Endothelial cell of umbilical vein (primary cell): ENCODE measurements at regions not wholly inside any gene's neighbourhood (a gene's known extent, or its start where the extent isn't known, plus 50 kb on each side); places are given as distances from the start of the nearest gene placed in this dataset.

ENCODE experiments used
- BruUV-seq: library from RNA; stranded (reverse); fragments of 400-500 nt; replicated peaks from 2 replicates; lab custom pipeline; 2021; lab: Mats Ljungman, UMichigan
- CTCF ChIA-PET: fragments of 300-600, 350-600 bp; sonication (Branson Sonifier 250); formaldehyde crosslinking; loops from one replicate; lab custom pipeline; 2021; ENCODE audit warnings: antibody characterized with exemption, inconsistent platforms; lab: Charles Lee
- POLR2A ChIA-PET: fragments of 300-600, 350-600 bp; sonication (Branson Sonifier 250); formaldehyde crosslinking; loops from one replicate; lab custom pipeline; 2021; ENCODE audit warnings: antibody characterized with exemption, inconsistent platforms; lab: Charles Lee
- DNase-seq: peaks from one replicate; pipeline ENCODE4 v3.0.0-alpha.2; 2011; ENCODE audit warnings: low read depth, low spot score
- FAIRE-seq: peaks from 2 replicates; lab custom pipeline; 2011; peaks lifted over from hg19 to GRCh38; lab: Jason Lieb, UNC
- H2AFZ ChIP-seq: 2 replicates; pipeline ENCODE4 v1.6.0; 2012; ENCODE audit warnings: low read depth, low read length, control low read depth, inconsistent platforms
- H3K27ac ChIP-seq: 2 replicates; pipeline ENCODE4 v1.5.1; 2011; ENCODE audit warnings: low read depth, mild to moderate bottlenecking, control low read depth, low read length, moderate library complexity; ENCODE audit not compliant: insufficient read depth
- H3K27me3 ChIP-seq, 2 experiments: 2 replicates each; pipeline versions ENCODE4 v1.6.0 to v1.6.1; 2011; ENCODE audit warnings: low read length in 2 of 2, mixed read lengths in 1 of 2; ENCODE audit not compliant: control insufficient read depth in 2 of 2, insufficient read depth in 2 of 2
- H3K36me3 ChIP-seq, 2 experiments: 2 replicates in 1 of 2; 3 replicates in 1 of 2; pipeline ENCODE4 v1.5.1; 2011; ENCODE audit warnings: low read length in 2 of 2, mild to moderate bottlenecking in 1 of 2, moderate library complexity in 1 of 2; ENCODE audit not compliant: control insufficient read depth in 2 of 2, insufficient read depth in 2 of 2; ENCODE audit errors: extremely low read depth in 1 of 2
- H3K4me1 ChIP-seq: 3 replicates; pipeline ENCODE4 v1.5.1; 2011; ENCODE audit warnings: mild to moderate bottlenecking, low read length; ENCODE audit not compliant: control insufficient read depth, insufficient read depth; ENCODE audit errors: extremely low read depth
- H3K4me2 ChIP-seq: 2 replicates; pipeline ENCODE4 v1.6.1; 2011; ENCODE audit warnings: low read length, control low read depth, mixed read lengths; ENCODE audit not compliant: insufficient read depth
- H3K4me3 ChIP-seq, 3 experiments: fragments of 200-600 bp in 1 of 3; sonication (generic), shearing (Covaris generic) in 1 of 3; replicated peaks in 1 of 3; 2 replicates each; pipeline ENCODE4 v1.5.1; 2011 to 2016; ENCODE audit warnings: control low read depth in 3 of 3, low read length in 3 of 3, mild to moderate bottlenecking in 2 of 3, inconsistent platforms in 1 of 3, low read depth in 1 of 3, moderate library complexity in 1 of 3; ENCODE audit not compliant: insufficient read depth in 1 of 3
- H3K79me2 ChIP-seq: 2 replicates; pipeline ENCODE4 v1.6.0; 2012; ENCODE audit warnings: low read length, inconsistent platforms; ENCODE audit not compliant: control insufficient read depth, insufficient read depth
- H3K9ac ChIP-seq: replicated peaks from 2 replicates; pipeline ENCODE3; 2011; ENCODE audit warnings: low read length, control low read depth; ENCODE audit not compliant: insufficient read depth; ENCODE audit errors: extremely low read depth
- H3K9me1 ChIP-seq: replicated peaks from 3 replicates; pipeline ENCODE4 v1.6.0; 2011; ENCODE audit warnings: mild to moderate bottlenecking, low read length; ENCODE audit not compliant: control insufficient read depth, insufficient read depth; ENCODE audit errors: extremely low read depth
- H3K9me3 ChIP-seq: replicated peaks from 2 replicates; pipeline ENCODE4 v1.5.1; 2012; ENCODE audit warnings: low read length, inconsistent platforms; ENCODE audit not compliant: control insufficient read depth, insufficient read depth
- H4K20me1 ChIP-seq: replicated peaks from 2 replicates; pipeline ENCODE3; 2011; ENCODE audit warnings: mild to moderate bottlenecking, low read length; ENCODE audit not compliant: control insufficient read depth, insufficient read depth; ENCODE audit errors: extremely low read depth
- EZH2 ChIP-seq: IDR thresholded peaks from 2 replicates; pipeline ENCODE4 v1.6.1; 2012; ENCODE audit warnings: borderline replicate concordance, low read depth, mild to moderate bottlenecking, moderate library complexity, low read length, inconsistent platforms; ENCODE audit not compliant: severe bottlenecking
- FOS ChIP-seq: IDR thresholded peaks from 2 replicates; pipeline ENCODE4 v1.6.1; 2011; ENCODE audit warnings: mild to moderate bottlenecking, low read length, moderate library complexity, borderline replicate concordance; ENCODE audit not compliant: insufficient read depth
- GATA2 ChIP-seq: IDR thresholded peaks from 2 replicates; pipeline ENCODE4 v1.7.0; 2011; ENCODE audit warnings: low read depth, mild to moderate bottlenecking, moderate library complexity, mixed read lengths, low read length; ENCODE audit not compliant: insufficient read length, insufficient read depth
- JUN ChIP-seq: IDR thresholded peaks from 2 replicates; pipeline ENCODE4 v1.6.1; 2011; ENCODE audit warnings: borderline replicate concordance, low read depth; ENCODE audit not compliant: insufficient read length, insufficient read depth
- MYC ChIP-seq: IDR thresholded peaks from one replicate; pipeline ENCODE4 v1.6.1; 2011; ENCODE audit warnings: mild to moderate bottlenecking, low read depth, low read length
- POLR2A ChIP-seq: IDR thresholded peaks from 2 replicates; pipeline ENCODE4 v1.6.1; 2012; ENCODE audit warnings: low read depth, mild to moderate bottlenecking, control low read depth, low read length
- POLR2AphosphoS5 ChIP-seq: IDR thresholded peaks from 2 replicates; pipeline ENCODE4 v1.6.1; 2012; ENCODE audit warnings: low read depth, mild to moderate bottlenecking, control low read depth, low read length, moderate library complexity; ENCODE audit not compliant: insufficient read depth
- dilution Hi-C: fragments of 300-500 bp; cut with MboI; formaldehyde crosslinking; loops from one replicate; pipeline ENCODE4 v1.15.0; 2019; ENCODE audit warnings: low sequenced_read_pairs; ENCODE audit not compliant: extremely low pct_ligation_motif_present
- intact Hi-C: fragments of 100-400 bp; cut with micrococcal nuclease; formaldehyde crosslinking; loops from one replicate; pipeline ENCODE4 v1.10.0; 2022
- TF ChIP-seq, protein P1 (sequence below), 2 donors: IDR thresholded peaks; 1 replicate in 1 of 2; 2 replicates in 1 of 2; pipeline ENCODE4 v1.5.1; 2011; ENCODE audit warnings: low read length in 2 of 2, mild to moderate bottlenecking in 2 of 2, moderate library complexity in 2 of 2, control low read depth in 1 of 2, inconsistent platforms in 1 of 2, low read depth in 1 of 2; ENCODE audit not compliant: insufficient read depth in 1 of 2; ENCODE audit errors: extremely low read depth in 1 of 2
- TF ChIP-seq, protein P2 (sequence below): IDR thresholded peaks from 2 replicates; pipeline ENCODE4 v1.6.1; 2011; ENCODE audit not compliant: insufficient read depth, insufficient read length

GRCh38 chr7:91656541-91657482 is 223.7 kb downstream of the MTERF1 start:
- DNase-seq (no peak), FAIRE-seq (no peak)
- Histone ChIP-seq H3K9me3 (no peaks in the 10 kb centered on the region), H3K4me3 (no peak overlapping the region), H3K9me1 (no peaks in the 10 kb centered on the region), H3K4me1 (no peaks in the 10 kb centered on the region), H3K27ac (no peak overlapping the region), H3K27me3 (peaks cover 2% of the 10 kb centered on the region in 2 experiments), H3K79me2 (no peaks in the 10 kb centered on the region), H3K36me3 (no peaks in the 10 kb centered on the region), H2AFZ (no peak overlapping the region), H3K4me2 (no peak overlapping the region), H4K20me1 (no peaks in the 10 kb centered on the region), H3K9ac (no peak overlapping the region)
- dilution Hi-C loops (no loop called here), intact Hi-C loops (no loop called here)
- no TSS peak for BruUV-seq
- ChIA-PET POLR2A (no interaction called here), CTCF (no interaction called here)
- TF ChIP-seq POLR2A = no peak
- no peak for TF ChIP-seq JUN
- no peak for TF ChIP-seq MYC
- TF ChIP-seq, protein P1, sequence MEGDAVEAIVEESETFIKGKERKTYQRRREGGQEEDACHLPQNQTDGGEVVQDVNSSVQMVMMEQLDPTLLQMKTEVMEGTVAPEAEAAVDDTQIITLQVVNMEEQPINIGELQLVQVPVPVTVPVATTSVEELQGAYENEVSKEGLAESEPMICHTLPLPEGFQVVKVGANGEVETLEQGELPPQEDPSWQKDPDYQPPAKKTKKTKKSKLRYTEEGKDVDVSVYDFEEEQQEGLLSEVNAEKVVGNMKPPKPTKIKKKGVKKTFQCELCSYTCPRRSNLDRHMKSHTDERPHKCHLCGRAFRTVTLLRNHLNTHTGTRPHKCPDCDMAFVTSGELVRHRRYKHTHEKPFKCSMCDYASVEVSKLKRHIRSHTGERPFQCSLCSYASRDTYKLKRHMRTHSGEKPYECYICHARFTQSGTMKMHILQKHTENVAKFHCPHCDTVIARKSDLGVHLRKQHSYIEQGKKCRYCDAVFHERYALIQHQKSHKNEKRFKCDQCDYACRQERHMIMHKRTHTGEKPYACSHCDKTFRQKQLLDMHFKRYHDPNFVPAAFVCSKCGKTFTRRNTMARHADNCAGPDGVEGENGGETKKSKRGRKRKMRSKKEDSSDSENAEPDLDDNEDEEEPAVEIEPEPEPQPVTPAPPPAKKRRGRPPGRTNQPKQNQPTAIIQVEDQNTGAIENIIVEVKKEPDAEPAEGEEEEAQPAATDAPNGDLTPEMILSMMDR (IDR thresholded peaks at IDR 0.05; ENCODE audit: extremely low read depth in 1 of 2, insufficient read depth in 1 of 2, low read depth in 1 of 2, low read length in 2 of 2) = no peak
- TF ChIP-seq, protein P2, sequence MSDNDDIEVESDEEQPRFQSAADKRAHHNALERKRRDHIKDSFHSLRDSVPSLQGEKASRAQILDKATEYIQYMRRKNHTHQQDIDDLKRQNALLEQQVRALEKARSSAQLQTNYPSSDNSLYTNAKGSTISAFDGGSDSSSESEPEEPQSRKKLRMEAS = no peak
- no peak for TF ChIP-seq FOS
- no peak for TF ChIP-seq POLR2AphosphoS5
- no peak for TF ChIP-seq EZH2
- no peak for TF ChIP-seq GATA2
